A172 (cell line): ENCODE measurements at regions not wholly inside any gene's neighbourhood (a gene's known extent, or its start where the extent isn't known, plus 50 kb on each side); places are given as distances from the start of the nearest gene placed in this dataset.

ENCODE experiments used
- DNase-seq: peaks from one replicate; pipeline ENCODE4 v3.0.0-alpha.2; 2015; ENCODE audit warnings: low spot score

DNA sequence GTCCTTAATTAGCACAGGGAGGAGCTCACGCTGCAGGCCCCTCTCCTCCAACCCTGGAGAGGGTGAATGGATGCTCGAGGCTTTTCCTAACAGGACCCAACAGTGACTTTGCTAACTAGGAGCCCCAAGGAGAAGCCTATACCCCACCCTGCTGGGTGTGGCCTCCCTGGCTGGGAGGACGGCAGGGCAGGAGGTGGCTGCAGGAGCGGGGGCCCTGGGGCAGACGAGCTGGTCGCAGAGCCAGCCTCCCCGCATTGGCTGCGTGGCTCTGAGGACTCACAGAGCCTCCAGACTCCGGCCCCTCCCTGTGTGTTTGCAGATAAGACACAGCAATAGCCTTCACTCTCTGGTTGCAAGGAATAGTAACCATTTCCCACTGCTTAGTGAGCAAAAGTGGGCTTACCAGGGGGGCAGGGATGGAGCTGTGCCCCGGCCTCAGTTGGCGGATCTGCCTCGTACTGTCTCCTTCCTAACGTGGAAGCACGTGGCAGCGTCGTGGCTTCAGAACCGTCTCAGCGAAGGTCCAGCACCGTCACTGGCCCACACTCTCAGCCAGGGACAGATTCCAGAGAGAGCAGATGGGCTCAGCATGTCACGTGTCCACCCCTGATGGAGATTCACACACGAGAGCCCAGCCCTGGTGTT is 1087.5 kb downstream of the BRD1 start:
- DNase-seq: no peak

DNA sequence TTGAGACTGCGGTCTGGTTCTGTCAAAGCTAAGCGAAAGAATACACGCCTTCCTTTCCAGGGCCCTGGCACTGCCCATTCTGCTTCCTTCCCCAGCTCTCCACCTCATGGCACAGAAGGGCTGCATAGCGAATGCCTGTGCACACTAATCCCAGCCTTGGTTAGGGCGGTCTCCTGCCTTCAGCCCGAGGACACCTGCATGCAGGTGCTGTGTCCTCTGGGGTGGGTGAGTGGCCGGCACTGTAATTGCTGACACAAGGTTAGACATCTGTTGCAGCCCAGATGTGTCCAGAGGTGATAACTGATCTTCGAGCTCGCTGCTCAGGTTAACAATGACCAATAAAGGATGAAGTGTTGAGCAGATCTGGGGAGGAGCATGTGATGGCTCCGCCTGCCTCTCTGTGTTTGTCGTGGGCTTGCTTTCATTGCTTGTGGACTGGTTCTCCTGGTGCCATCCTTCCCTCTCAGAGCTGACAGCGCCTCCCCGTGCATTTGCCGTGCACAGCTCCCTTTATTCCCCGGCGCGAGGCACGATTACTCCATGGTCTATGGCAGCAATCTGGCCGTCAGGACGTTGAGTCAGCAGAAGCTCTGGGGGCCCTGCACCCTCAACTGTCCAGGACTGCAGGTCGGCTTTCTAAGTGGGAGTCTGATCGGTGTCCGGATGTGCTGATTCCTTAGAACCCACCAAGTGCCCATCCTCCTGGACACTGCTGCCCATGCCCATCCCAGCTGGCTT is 1088.2 kb downstream of the BRD1 start:
- DNase-seq: no peak

DNA sequence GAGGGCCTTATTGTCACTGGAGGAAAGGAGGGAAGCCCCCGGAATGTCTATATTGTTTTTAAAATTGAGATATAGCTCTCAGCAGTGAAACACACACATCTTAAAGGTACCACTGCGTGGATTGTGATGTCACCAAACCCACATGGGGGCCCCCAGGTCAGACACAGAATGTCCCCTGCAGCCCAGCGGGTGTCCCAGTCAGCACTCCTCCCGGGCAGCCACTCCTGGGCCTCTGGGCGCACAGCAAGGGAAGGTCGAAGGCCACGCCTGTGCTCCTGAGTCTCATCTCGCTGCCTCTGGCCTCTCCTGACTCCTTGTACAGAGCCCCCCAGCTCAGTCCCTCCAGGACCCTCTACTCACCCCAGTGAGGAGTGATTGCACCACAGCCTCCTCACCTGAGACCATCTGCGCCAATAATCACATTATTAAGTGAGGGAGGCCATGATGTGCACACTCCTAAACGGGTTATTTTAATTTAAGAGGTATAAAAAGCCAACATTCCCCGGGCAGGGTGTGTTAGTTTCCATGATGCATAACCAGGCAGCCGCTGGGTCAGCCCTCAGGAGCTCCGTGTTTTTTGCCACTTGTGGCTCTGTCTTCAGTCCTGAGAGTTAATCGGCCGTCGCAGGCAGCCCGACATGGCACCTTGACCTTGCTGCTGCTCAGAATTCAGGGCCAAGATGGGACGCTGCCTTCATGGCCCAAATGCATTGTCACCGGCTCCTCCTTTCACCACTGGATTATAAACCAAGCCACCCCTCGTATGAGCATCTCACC is 1089.3 kb downstream of the BRD1 start:
- no peak for DNase-seq

DNA sequence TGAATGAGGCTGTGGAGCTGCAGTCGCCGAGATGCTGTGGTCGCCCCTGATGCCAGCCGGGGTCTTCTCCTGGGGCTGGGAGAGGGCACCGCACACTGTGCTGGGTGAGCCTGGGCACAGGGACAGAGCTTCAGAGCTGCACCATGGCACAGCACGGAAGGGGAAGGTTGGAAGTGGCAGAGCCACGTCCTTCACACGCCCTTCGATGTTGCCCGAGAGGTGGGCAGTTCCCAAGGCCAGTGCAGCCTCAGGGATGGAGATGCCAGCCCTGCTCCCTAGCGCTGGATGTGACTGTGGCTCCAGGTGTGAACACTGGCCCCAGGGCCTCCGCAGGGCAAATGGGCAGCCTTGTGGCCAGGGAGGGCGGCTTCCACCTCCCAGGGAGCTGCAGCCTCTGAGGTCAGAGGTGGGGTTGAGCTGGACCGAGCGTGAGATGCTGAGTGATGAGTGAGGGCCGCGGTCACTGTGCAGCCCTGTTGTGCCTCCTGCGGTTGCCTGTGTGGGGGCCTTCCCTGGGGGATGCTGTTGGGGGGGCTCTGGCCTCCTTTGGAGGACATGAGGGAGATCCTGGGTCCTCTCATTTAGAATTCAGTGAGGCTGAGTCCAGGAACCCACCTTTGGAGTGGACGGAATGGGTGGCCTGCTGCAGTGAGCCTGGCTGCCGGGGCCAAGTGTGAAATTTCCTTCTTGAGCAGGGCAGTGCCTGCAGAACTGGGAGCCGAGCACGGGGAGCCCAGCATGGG is 1090.0 kb downstream of the BRD1 start:
- no peak for DNase-seq

DNA sequence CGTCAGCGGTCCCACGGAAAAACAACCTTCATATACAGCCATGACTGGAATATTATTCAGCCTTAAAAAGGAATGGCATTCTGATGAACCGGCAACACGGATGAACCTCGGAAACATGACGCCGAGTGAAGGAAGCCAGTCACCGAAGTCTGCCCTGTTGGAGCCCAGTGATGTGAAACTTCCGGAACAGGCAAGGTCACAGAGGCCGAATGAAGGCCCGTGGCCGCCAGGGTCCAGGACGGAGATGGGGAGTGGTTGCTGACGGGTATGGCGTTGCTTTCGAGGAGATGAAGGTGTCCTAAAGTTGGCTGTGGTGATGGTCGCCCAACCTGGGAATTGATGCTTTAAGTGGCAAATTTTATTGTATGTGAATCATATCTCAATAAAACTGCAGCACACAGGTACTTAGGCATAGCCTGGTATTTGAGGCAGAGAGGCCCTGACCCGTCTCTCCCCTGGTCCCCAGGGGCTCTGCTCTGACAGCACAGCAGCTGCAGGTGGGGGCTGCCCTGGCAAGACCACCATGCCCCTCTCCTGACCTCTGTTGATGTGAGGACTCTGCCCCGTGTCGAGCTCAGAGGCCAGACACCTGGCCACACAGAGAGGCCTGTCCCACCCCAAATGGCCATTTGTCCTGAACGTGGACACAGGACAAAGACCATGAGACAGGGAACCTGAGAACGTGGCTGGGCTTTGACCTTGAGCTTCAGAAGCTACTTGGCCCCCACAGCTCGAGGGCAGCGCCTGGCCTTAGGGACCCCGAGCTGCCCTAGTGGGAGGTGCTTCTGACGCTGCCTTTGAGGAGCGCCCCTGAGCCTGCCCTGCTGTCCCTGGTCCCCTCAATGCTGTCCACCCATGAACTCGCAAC is 1090.8 kb downstream of the BRD1 start:
- no peak for DNase-seq

DNA sequence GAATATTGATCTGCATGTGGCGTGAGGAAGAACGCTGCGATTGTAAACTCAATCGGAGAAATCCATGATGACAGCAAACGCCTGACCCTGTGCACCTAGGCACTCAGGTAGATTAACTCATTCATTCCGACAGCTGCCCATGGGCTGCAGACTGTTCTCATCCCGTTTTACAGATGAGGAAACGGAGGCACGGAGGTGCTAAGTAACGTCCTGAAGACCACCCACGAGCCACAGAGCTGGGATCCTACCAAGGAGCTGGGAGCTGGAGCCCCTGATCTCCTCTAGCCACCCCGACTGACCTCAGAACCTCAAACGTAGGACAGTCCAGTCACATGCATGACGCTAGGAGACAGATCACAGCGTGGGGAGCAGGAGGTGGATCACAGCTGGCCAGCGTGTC is 1092.7 kb downstream of the BRD1 start:
- no peak for DNase-seq

DNA sequence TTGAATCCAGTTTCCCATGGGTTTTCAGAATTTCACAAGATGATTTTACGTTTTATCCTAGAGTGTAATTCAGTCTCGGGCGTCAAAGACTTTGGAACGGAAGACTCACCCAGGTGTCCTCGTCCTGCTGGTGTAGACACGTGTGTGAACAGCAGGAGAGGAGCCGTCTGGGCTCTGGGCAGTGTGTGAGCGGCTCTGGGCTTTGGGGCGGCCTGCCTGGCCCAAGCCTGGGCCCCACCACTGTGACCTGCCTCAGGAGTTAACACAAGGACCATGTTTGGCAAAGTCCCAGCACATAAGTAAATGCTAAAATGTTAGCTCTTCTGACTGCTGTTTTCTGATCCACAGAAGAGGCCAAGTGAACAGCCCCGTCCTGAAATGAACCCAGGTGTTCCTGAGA is 1093.3 kb downstream of the BRD1 start:
- no peak for DNase-seq

DNA sequence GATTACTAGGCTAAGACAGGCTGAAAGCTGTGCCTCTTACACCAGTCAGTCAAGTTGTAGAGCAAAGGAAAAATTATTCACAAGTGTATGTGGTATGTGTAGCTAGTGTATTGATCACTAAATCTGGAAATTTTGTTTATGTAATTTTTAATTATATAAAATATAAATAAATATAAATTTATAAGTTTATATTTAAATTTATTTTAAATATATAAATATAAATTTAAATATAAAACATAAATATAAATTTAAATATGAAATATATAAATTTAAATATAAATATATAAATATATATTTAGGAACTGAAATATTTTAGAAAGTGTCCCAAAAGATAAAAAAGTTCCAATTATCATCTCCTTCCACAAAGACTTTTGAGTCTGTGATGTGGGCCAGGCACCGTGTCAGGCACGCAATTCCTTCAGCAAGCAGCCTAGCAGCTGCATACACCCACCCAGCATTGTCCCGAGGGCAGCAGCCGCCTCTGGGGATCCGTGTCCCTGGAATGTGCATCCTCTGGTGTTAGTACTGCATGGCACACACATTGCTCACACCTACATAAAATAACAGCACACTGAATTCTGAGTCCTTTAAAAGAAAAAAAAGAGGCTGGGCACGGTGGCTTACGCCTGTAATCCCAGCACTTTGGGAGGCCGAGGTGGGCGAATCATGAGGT is 1098.0 kb downstream of the BRD1 start:
- DNase-seq: no peak

DNA sequence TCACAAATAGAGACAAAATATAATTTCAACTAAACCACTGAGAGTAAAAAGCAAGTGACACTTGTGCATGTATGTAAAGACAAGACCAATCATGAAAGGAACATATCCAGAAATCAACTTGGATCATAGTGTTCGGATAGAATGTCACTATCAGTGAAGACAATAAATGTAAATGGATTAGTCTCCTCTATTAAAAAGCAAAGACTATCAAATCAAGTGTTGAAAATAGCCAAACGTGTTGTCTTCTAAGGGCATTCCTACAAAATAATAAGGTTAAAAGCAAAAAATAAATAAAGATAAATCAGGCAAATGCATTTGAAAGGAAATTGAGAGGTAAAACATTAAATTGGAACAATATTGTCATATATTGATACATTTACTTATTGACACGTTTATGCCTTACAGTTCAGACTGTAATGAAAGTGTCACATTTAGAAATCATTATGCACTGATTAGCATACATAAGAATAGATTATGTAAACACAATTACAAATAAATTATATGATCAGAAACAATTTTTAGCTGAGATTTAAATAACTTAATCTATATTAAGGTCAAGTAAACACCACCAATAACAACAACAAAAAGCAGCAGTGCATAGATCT is 1100.1 kb downstream of the BRD1 start:
- DNase-seq: no peak

DNA sequence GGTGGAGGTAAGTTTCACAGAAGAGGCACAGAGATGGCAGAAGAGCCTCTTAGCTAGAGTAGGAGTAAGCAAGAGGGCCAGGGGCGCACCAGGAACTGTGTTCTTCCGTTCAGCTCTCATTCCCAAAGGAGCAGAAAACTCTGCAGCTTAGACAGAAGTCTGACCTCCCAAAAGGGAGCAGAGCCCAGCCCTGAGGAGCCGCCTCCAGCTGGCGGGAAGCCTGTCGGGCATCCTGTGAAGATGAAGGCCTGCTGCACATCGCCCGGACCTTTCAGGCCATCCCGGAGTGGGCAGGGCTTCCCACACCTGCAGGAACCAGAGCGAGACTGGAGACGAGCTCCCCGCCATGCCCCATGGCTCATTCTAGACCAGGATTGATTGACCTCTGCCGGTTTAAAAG is 1102.8 kb downstream of the BRD1 start:
- DNase-seq: no peak

DNA sequence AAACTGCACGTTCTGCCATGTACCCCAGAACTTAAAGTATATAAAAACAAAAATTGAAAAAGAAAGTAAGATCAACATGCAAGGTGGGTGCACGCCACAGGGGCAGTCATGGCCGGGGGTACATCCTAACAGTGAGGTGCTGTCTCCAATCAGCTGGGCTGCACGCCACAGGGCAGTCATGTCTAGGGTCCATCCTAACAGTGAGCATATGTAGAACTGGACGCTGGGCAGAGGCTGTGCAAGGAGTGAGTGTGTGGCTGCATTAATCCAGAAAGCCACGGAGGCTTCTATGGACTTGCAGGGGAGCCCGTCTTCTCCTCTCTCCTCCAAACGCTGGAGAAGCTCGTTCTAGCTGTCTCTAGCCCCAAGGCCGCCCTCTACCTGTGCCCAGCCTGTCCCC is 1105.0 kb downstream of the BRD1 start:
- DNase-seq: no peak

DNA sequence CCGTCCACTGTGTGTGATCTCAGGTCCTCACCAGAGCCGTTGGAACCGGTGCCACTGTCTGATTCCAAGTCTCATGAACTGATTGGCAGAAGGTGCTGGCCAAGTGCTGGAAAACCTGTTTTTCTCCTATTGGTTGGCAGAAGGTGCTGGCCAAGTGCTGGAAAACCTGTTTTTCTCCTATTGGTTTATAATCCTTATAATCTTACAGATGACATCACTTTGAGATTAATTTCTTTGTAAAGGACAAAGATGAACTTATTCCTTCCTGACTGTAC is 1106.3 kb downstream of the BRD1 start:
- no peak for DNase-seq

DNA sequence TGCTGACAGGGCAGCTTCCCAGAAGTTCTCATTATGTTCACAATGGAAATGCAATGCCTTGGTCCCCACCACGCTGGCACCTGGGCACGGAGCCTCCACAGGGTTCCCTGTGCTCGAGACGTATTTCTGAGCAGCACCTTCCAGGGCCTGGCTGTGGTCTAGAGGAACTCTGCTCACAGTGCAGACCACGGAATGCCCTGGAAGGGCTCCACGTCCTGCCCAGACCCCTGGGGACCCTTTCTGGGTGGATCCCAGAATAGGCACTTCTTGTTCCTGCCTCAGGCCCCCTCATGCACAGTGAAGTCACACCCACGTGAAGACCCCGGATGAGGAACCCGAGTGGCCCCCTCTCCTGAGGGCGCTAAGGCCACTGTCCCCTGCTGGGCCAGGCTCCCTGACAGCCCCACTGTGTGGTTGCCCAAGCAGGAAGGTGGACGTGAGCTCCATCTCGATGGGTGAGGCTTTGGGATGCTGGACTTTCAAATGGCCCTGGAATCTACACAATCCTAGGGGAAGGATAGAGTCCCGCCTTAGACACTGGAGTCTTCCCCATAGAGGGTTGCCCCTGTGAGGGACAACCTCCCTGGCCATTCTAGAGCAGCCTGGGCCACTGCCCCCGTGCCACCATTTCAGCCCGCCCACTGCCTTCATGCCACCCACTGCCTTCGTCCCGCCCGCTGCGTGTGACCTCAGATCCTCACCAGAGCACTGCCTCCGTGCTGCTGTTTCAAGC is 1106.8 kb downstream of the BRD1 start:
- DNase-seq: no peak

DNA sequence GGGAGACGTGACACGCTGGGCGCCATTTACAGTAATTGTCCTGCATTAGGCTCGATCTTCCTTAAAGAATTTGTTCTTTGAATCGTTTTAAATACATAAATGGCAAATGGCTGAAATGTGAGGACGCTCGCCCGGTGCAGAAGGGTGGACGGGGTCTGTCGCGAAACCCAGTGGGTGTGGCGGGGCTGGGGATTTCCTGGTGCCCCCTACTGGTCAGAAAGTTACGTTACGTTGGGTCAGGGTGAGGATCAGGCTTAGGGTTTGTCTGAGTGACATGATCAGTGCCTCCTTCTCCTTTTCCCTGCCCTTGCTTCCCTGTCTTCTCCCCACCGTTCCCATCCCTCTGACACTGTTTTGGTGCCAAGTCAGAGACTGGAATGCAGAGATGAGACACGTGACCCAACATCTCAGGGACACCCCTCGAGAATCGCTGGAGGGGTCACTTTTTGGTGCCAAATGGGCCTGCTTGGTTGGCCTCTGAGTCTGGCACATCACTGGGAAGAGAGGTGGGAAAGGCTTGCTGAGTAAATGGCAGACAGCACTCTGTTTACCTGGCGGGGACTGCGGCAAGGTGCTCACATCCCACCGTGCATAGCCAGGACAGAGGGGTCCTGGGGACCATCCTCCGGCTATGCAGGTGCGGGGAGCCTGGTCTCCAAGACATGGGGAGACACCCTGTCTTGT is 1107.6 kb downstream of the BRD1 start:
- no peak for DNase-seq

DNA sequence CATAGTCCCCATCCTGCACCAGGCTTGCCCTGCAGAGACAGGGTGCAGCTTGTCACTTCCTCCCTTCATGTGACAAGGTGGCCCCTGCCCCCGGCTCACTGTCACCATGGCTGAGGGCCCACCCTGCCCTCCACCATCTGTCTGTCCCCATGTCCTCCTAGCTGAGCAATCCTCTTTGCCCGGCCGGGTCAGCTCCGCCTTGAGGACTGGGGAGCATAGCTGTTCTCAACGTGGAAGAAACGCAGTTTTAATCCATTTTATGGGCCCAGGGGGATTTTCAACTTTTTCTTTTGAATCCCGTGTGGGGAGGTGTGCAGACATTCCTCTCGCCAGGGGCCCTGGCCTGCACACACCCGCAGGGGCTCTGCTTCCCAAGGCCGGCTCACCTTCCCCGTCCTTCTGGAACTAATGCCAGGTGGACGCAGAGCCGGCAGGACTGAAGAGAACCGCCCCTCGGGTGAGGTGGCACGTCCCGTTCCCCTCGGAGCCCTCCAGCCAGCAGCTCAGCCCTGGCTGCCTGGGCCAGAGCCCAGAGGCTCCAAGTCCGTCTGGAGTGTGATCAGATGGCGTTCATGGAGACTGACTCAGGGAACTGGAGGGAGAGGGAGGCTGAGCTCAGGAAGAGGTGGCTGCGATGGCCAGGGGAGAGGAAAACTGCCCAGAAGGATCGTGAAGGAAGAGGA is 1108.7 kb downstream of the BRD1 start:
- DNase-seq: no peak

DNA sequence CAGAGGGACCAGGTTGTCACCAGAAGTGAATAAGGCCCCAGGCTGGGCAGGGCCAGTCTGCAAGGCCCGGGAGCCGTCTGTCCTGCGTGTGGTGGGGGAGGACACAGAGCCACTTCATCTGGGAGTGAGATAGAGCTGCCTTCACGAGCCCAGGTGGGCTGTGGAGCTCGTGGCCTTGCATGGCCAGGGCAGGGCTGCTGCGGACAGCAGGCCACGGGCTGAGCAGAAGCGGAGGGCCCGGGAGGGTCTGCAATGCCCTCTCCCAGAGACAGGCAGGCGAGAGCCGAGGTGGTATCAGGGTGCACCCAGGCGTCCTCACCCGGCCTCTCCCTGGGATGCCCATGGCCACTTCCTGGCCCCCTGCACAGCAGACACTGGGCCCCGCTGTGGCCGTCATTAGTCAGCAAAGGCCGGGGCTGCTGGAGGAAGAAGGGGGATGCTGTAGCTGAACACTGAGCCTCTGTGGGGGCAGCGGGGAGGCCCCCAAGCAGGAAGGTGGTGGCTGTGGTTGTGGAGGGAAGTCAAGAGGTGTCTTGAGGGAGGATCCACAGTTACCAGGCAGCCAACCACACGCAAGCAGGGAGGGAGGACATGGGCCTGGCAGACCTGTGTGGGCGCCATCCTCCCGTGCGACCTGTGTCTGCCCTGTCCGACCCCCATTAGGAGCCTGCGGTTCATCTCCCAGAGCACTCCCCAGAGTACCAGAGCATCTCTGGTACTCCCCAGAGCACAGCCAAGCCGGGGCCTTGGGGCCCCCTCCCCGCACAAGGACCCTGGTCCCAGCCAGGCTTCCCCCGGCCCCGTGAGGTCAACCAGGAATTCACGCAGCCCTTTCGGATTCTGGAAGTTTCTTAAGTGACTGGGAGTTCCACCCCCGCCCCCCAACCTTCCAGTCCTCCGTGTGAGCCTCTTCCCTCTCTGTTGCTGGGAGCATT is 1109.5 kb downstream of the BRD1 start:
- peak; percentile 14 for DNase-seq

DNA sequence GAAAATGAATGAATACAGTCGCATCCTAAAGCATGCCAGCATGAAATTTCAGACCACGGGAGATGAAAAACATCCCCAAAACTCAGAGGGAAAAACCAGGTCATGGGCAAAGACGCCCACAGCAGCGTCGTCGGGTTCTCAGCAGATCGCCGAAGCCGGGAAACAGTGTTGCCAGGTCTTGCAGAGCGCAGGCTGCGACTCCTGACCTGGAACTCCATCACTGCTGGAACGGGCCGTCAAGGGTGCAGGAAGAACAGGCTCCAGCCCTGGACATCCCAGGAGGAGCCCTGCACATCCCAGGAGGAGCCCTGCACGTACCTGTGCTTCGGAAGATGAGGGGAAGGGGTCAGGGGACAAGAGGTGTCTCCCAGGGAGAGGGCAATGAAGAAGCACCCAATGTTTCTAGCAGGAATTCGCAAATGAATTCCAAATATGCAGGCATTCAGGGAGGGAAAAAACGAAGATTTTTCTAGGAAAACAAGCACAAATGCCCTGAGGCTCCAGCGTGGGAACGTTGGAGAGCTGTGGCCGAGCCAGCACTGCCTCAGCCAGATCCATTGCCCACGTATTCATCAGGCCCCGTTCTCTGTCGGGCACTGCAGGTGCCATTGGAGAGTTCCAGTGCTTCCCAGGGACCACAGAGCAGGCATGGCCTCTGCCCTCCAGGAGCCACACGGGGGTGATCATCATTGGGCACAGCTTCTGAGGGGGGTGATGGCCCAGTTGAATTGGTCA is 1110.4 kb downstream of the BRD1 start:
- no peak for DNase-seq
